Upper lobe of left lung (tissue), 6 donors: ENCODE measurements at regions not wholly inside any gene's neighbourhood (a gene's known extent, or its start where the extent isn't known, plus 50 kb on each side); places are given as distances from the start of the nearest gene placed in this dataset.
"Not testable (repeated sequence)": the region's sequence is repeated elsewhere in the genome, so short reads cannot be mapped to it uniquely, and the experiment has no call there.

ENCODE experiments used
- ATAC-seq, 2 donors: fragments of 200-7000 bp; cut with Tn5 transposase; one replicate each; pipeline ENCODE4 v1.9.1; 2022; ENCODE audit warnings: mild to moderate bottlenecking in 2 of 2, moderate library complexity in 2 of 2; ENCODE audit not compliant: low FRiP score in 2 of 2
- DNase-seq, 2 donors: peaks; one replicate each; pipeline ENCODE4 v3.0.0-alpha.2; 2019 to 2020
- H3K27ac ChIP-seq, 4 donors: fragments of 200-600 bp; sonication (generic); one replicate each; pipeline ENCODE4 v1.5.1; 2016 to 2019
- H3K27me3 ChIP-seq, 4 donors: fragments of 200-600 bp; sonication (generic); one replicate each; pipeline ENCODE4 v1.5.1; 2017 to 2019
- H3K36me3 ChIP-seq, 4 donors: fragments of 200-600 bp; sonication (generic); one replicate each; pipeline ENCODE4 v1.5.1; 2016 to 2019
- H3K4me1 ChIP-seq, 4 donors: fragments of 200-600 bp; sonication (generic); one replicate each; pipeline ENCODE4 v1.5.1; 2018 to 2019
- H3K4me3 ChIP-seq, 4 donors: fragments of 200-600 bp; sonication (generic); one replicate each; pipeline ENCODE4 v1.5.1; 2017 to 2019; ENCODE audit warnings: mild to moderate bottlenecking in 2 of 4, moderate library complexity in 1 of 4
- H3K9me3 ChIP-seq, 4 donors: fragments of 200-600 bp; sonication (generic); one replicate each; pipeline ENCODE4 v1.5.1; 2018 to 2019
- CTCF ChIP-seq, 6 experiments: fragments of 450-650 bp in 4 of 6; fragments of 200-600 bp in 2 of 6; sonication (generic) in 2 of 6; IDR thresholded peaks; one replicate each; pipeline ENCODE4 v1.5.1; 2016 to 2019; ENCODE audit warnings: antibody characterized with exemption in 6 of 6
- EP300 ChIP-seq, 4 donors: sonication (generic); formaldehyde crosslinking; IDR thresholded peaks; one replicate each; pipeline ENCODE4 v1.5.1; 2017; ENCODE audit warnings: antibody characterized with exemption in 4 of 4, control low read depth in 2 of 4
- POLR2A ChIP-seq, 4 donors: fragments of 450-650 bp; IDR thresholded peaks; one replicate each; pipeline ENCODE4 v1.5.1; 2016 to 2017; ENCODE audit warnings: antibody characterized with exemption in 4 of 4, mild to moderate bottlenecking in 2 of 4
- POLR2AphosphoS5 ChIP-seq, 2 donors: sonication (generic); formaldehyde crosslinking; IDR thresholded peaks; one replicate each; pipeline ENCODE4 v1.5.1; 2017; ENCODE audit warnings: antibody characterized with exemption in 2 of 2
- WGBS, 2 donors: methylation state at CpG; one replicate each; pipeline ENCODE4 v1.1.5; 2017 to 2018; 5-methylcytosine and 5-hydroxymethylcytosine counted together
- donor health status: DM: no; HTN: no; CAD: no; lungs with moderate emphysema.
- donor health status: DM: no; HTN: yes; CAD: no; lungs with severe emphysema.

- ATAC-seq (no peak), DNase-seq (no peak)
- no peak overlapping the region for H3K4me3 ChIP-seq
- no peaks in the 10 kb centered on the region for H3K27me3 ChIP-seq
- no peak overlapping the region for H3K27ac ChIP-seq
- TF ChIP-seq POLR2A (IDR thresholded peaks at IDR 0.05) (no peak), POLR2AphosphoS5 (IDR thresholded peaks at IDR 0.05) (no peak), CTCF (IDR thresholded peaks at IDR 0.05) (no peak), EP300 (IDR thresholded peaks at IDR 0.05) (no peak)
- peaks cover 0 to 4% (median 0%) of the 10 kb centered on the region in 4 donors for H3K4me1 ChIP-seq
- no peaks in the 10 kb centered on the region for H3K36me3 ChIP-seq
- H3K9me3 ChIP-seq, result no peaks in the 10 kb centered on the region
These were observed 82.7 kb upstream of the CXXC4 start for GRCh38 chr4:104577405-104577804.

GRCh38 chr4:104581476-104581875, 86.8 kb upstream of the CXXC4 start:
- DNase-seq, result peak in 1 of 2 donors; percentile 44
- H3K4me1 ChIP-seq, result not testable (repeated sequence)

GRCh38 chr4:104582056-104582455, 87.4 kb upstream of the CXXC4 start:
- DNase-seq, result peak in 1 of 2 donors; percentile 70
- not testable (repeated sequence) for ATAC-seq, H3K27ac ChIP-seq, H3K27me3 ChIP-seq, H3K36me3 ChIP-seq, H3K4me1 ChIP-seq, H3K4me3 ChIP-seq, H3K9me3 ChIP-seq
- 90 to 93% methylated on average over 7 to 23 of the region's 27 CpGs for WGBS, 2 donors

More at GRCh38 chr4:104581476-104581875, 86.8 kb upstream of the CXXC4 start:
- not testable (repeated sequence) for H3K27ac ChIP-seq, H3K9me3 ChIP-seq, H3K36me3 ChIP-seq, H3K27me3 ChIP-seq, ATAC-seq, H3K4me3 ChIP-seq
- 93 to 94% methylated on average over 9 to 15 of the region's 16 CpGs for WGBS, 2 donors

- H3K4me3 ChIP-seq, result no peak overlapping the region
- TF ChIP-seq POLR2A (IDR thresholded peaks at IDR 0.05), result no peak
- TF ChIP-seq POLR2AphosphoS5 (IDR thresholded peaks at IDR 0.05), result no peak
- TF ChIP-seq CTCF (IDR thresholded peaks at IDR 0.05), result no peak
- no peak for TF ChIP-seq EP300 (IDR thresholded peaks at IDR 0.05)
- H3K27me3 ChIP-seq, result no peaks in the 10 kb centered on the region
- ATAC-seq (no peak), DNase-seq (no peak)
- no peaks in the 10 kb centered on the region for H3K36me3 ChIP-seq
- peaks cover 3 to 11% (median 6%) of the 10 kb centered on the region in 4 donors for H3K4me1 ChIP-seq
- 82 to 86% methylated on average over 1 of the region's 1 CpG for WGBS, 2 donors
- no peaks in the 10 kb centered on the region for H3K9me3 ChIP-seq
- no peak overlapping the region for H3K27ac ChIP-seq
These were observed 94.7 kb upstream of the CXXC4 start for GRCh38 chr4:104589264-104589868.

GRCh38 chr4:104591510-104591911, 96.8 kb upstream of the CXXC4 start:
- no peak overlapping the region for H3K27ac ChIP-seq
- H3K36me3 ChIP-seq, result no peaks in the 10 kb centered on the region
- ATAC-seq, result peak; percentile 34 to 59
- TF ChIP-seq POLR2A (IDR thresholded peaks at IDR 0.05), result no peak
- TF ChIP-seq EP300 (IDR thresholded peaks at IDR 0.05), result no peak
- H3K9me3 ChIP-seq, result no peaks in the 10 kb centered on the region
- DNase-seq, result no peak
- H3K4me3 ChIP-seq, result no peak overlapping the region
- peaks cover 3 to 11% (median 6%) of the 10 kb centered on the region in 4 donors for H3K4me1 ChIP-seq
- no peaks in the 10 kb centered on the region for H3K27me3 ChIP-seq
- 57 to 61% methylated on average over 2 of the region's 2 CpGs for WGBS, 2 donors

GRCh38 chr4:104592183-104592582, 97.5 kb upstream of the CXXC4 start:
- TF ChIP-seq POLR2A (IDR thresholded peaks at IDR 0.05), result no peak
- no peak for TF ChIP-seq CTCF (IDR thresholded peaks at IDR 0.05)
- no peak for TF ChIP-seq EP300 (IDR thresholded peaks at IDR 0.05)
- TF ChIP-seq POLR2AphosphoS5 (IDR thresholded peaks at IDR 0.05), result no peak
- Histone ChIP-seq H3K9me3 (no peaks in the 10 kb centered on the region), H3K27ac (no peak overlapping the region), H3K4me3 (no peak overlapping the region), H3K27me3 (no peaks in the 10 kb centered on the region), H3K36me3 (no peaks in the 10 kb centered on the region), H3K4me1 (peaks cover 3 to 11% (median 6%) of the 10 kb centered on the region in 4 donors)
- whole genome bisulfite sequencing, 2 donors, result 85 to 88% methylated on average over 2 of the region's 2 CpGs
- DNase-seq, result no peak
- ATAC-seq, result no peak
